GM18867 (cell line): ENCODE measurements at regions not wholly inside any gene's neighbourhood (a gene's known extent, or its start where the extent isn't known, plus 50 kb on each side); places are given as distances from the start of the nearest gene placed in this dataset.

Experiments used
- ATAC-seq: cut with Tn5 transposase; IDR thresholded peaks from one replicate; pipeline ENCODE4 v1.9.1; 2021; ENCODE audit warnings: mild to moderate bottlenecking, moderate library complexity; ENCODE audit not compliant: unreplicated experiment

GRCh38 chr6:117165911-117166499 is 99.4 kb upstream of the VGLL2 start:
- ATAC-seq, result no peak

GRCh38 chr6:117167520-117168271 is 97.7 kb upstream of the VGLL2 start:
- no peak for ATAC-seq

- ATAC-seq, result no peak
Measured at GRCh38 chr6:117168296-117169063, 96.9 kb upstream of the VGLL2 start.

GRCh38 chr6:117169064-117169665 is 96.2 kb upstream of the VGLL2 start:
- no peak for ATAC-seq

- ATAC-seq, result no peak
Measured at GRCh38 chr6:117169781-117170281, 95.5 kb upstream of the VGLL2 start.

GRCh38 chr6:117174835-117175360 is 90.5 kb upstream of the VGLL2 start:
- ATAC-seq, result no peak

GRCh38 chr6:117188627-117189201 is 76.6 kb upstream of the VGLL2 start:
- ATAC-seq, result no peak

GRCh38 chr6:117191009-117191408 is 74.3 kb upstream of the VGLL2 start:
- ATAC-seq, result no peak

- no peak for ATAC-seq
Measured at GRCh38 chr6:117191448-117191847, 73.9 kb upstream of the VGLL2 start.

GRCh38 chr6:117194271-117194670 is 71.1 kb upstream of the VGLL2 start:
- no peak for ATAC-seq

- no peak for ATAC-seq
Measured at GRCh38 chr6:117194978-117195377, 70.4 kb upstream of the VGLL2 start.

GRCh38 chr6:117195728-117196127 is 69.6 kb upstream of the VGLL2 start:
- no peak for ATAC-seq

GRCh38 chr6:117200067-117200466 is 65.3 kb upstream of the VGLL2 start:
- ATAC-seq, result no peak

- ATAC-seq, result no peak
Measured at GRCh38 chr6:117204903-117205302, 60.5 kb upstream of the VGLL2 start.

GRCh38 chr6:117205876-117206275 is 59.5 kb upstream of the VGLL2 start:
- ATAC-seq, result no peak

GRCh38 chr6:117206522-117206921 is 58.8 kb upstream of the VGLL2 start:
- ATAC-seq, result no peak

GRCh38 chr6:117206944-117207687 is 58.2 kb upstream of the VGLL2 start:
- no peak for ATAC-seq

GRCh38 chr6:117210279-117210678 is 55.1 kb upstream of the VGLL2 start:
- ATAC-seq, result no peak

- no peak for ATAC-seq
Measured at GRCh38 chr6:117215353-117216090, 49.8 kb upstream of the VGLL2 start.
